A549 (cell line): ENCODE measurements at regions not wholly inside any gene's neighbourhood (a gene's known extent, or its start where the extent isn't known, plus 50 kb on each side); places are given as distances from the start of the nearest gene placed in this dataset.

Experiments used
- BHLHE40 ChIP-seq: IDR thresholded peaks from 2 replicates; pipeline ENCODE4 v1.6.1; 2012; ENCODE audit warnings: low read depth, low read length, inconsistent platforms
- CHD4 ChIP-seq: fragments of 200-600 bp; sonication (generic); IDR thresholded peaks from 2 replicates; pipeline ENCODE4 v1.6.1; 2016; ENCODE audit warnings: antibody characterized with exemption, mild to moderate bottlenecking, borderline replicate concordance
- EP300 ChIP-seq, 2 experiments: fragments of >200 bp; sonication (Bioruptor Twin); formaldehyde crosslinking; IDR thresholded peaks; 2 replicates in 1 of 2; 3 replicates in 1 of 2; pipeline ENCODE4 v1.6.1; 2016 to 2017
- JUN ChIP-seq, 2 experiments: fragments of >200 bp; sonication (Bioruptor Twin); formaldehyde crosslinking; IDR thresholded peaks; 2 replicates in 1 of 2; 3 replicates in 1 of 2; pipeline ENCODE4 v1.6.1; 2016 to 2017
- JUNB ChIP-seq: fragments of >200 bp; sonication (Bioruptor Twin); formaldehyde crosslinking; IDR thresholded peaks from 2 replicates; pipeline ENCODE4 v1.6.1; 2016
- MYC ChIP-seq: IDR thresholded peaks from 2 replicates; pipeline ENCODE4 v1.6.1; 2012; ENCODE audit warnings: mild to moderate bottlenecking, inconsistent platforms, low read length, improper control_type of control experiment, borderline replicate concordance
- POLR2A ChIP-seq: IDR thresholded peaks from 2 replicates; pipeline ENCODE4 v1.6.1; 2012; ENCODE audit warnings: mild to moderate bottlenecking, low read length
- ZNF302 ChIP-seq: fragments of 250-450 bp; sonication (Bioruptor Pico); IDR thresholded peaks from 2 replicates; pipeline ENCODE4 v1.9.0; 2021; ENCODE audit warnings: inconsistent platforms, mild to moderate bottlenecking, moderate library complexity
- TF ChIP-seq, protein P1 (sequence below): fragments of >200 bp; sonication (Bioruptor Twin); formaldehyde crosslinking; IDR thresholded peaks from 3 replicates; pipeline ENCODE4 v1.5.1; 2016
- TF ChIP-seq, protein P2 (sequence below): IDR thresholded peaks from 2 replicates; pipeline ENCODE4 v1.6.1; 2012

DNA sequence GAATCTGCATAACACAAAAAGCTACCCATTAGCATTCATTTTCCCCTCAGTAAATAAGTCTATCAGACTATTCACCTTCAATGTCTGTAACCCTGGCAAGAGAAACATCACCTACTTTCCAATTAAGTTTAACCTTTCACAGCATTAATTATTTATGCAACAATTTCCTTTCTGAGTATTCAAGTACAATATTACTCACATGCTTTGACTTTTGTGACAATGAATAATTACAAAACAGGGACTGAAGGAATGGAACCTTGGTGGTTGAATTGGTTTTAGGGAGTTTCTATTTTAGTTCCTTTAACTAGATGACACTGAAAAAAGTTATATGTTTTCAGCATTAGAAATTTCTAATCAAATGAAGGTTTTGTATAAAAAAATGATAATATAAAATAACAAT is 932.3 kb upstream of the EPHA5 start:
- TF ChIP-seq JUN (IDR thresholded peaks at IDR 0.05) (no peak), BHLHE40 (no peak), JUNB (no peak), MYC (no peak), ZNF302 (no peak), CHD4 (no peak), POLR2A (no peak), EP300 (IDR thresholded peaks at IDR 0.05) (no peak)
- TF ChIP-seq, protein P1, sequence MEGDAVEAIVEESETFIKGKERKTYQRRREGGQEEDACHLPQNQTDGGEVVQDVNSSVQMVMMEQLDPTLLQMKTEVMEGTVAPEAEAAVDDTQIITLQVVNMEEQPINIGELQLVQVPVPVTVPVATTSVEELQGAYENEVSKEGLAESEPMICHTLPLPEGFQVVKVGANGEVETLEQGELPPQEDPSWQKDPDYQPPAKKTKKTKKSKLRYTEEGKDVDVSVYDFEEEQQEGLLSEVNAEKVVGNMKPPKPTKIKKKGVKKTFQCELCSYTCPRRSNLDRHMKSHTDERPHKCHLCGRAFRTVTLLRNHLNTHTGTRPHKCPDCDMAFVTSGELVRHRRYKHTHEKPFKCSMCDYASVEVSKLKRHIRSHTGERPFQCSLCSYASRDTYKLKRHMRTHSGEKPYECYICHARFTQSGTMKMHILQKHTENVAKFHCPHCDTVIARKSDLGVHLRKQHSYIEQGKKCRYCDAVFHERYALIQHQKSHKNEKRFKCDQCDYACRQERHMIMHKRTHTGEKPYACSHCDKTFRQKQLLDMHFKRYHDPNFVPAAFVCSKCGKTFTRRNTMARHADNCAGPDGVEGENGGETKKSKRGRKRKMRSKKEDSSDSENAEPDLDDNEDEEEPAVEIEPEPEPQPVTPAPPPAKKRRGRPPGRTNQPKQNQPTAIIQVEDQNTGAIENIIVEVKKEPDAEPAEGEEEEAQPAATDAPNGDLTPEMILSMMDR = no peak
- TF ChIP-seq, protein P2, sequence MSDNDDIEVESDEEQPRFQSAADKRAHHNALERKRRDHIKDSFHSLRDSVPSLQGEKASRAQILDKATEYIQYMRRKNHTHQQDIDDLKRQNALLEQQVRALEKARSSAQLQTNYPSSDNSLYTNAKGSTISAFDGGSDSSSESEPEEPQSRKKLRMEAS = no peak
